ENCODE measurements at regions not wholly inside any gene's neighbourhood (a gene's known extent, or its start where the extent isn't known, plus 50 kb on each side); places are given as distances from the start of the nearest gene placed in this dataset.

DNA sequence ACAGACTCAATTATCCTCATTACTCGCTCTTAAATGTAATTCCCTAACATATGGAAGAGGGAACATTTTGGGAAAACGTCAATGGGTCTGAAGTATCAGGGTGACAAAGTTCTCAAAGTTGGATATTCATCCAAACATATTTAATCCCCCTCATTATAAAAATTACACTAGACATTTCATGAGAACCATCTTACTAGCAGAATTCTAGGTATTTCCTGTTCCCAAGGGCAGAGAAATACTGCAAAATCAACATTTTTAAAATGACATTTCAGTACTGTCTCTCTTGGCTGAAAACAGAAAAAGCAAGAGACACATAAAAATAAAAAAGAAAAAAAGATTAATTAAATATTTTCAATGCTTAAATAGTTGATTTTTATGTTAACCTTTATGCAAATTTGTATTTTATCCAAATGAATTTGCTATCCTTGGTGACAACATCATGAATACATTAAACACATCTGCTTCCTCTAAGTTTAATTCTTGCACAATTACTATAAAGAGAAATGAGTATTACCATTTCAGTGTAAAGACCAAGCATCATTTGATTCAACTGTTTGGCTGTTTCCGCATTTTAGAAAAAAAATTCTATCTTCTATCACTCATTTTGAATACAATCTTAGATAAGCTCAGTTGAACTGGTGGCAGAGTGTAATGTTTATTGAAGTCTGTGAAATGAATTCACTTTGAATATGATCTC lies 114.8 kb upstream of the COL8A1 start:
- no peaks in the 10 kb centered on the region for H3K36me3 Mint-ChIP-seq (ENCODE audit: low read depth, unreplicated experiment)
- DNase-seq (ENCODE audit: low spot score): no peak
- no peak overlapping the region for H3K4me3 Mint-ChIP-seq (ENCODE audit: unreplicated experiment)
- H3K4me1 Mint-ChIP-seq (ENCODE audit: unreplicated experiment): peaks cover 6% of the 10 kb centered on the region
- H3K9me3 Mint-ChIP-seq (ENCODE audit: unreplicated experiment): no peaks in the 10 kb centered on the region
- peaks cover 1% of the 10 kb centered on the region for H3K27me3 Mint-ChIP-seq (ENCODE audit: unreplicated experiment)
- H3K27ac Mint-ChIP-seq (ENCODE audit: unreplicated experiment): no peak overlapping the region
- TF ChIP-seq, protein P1, sequence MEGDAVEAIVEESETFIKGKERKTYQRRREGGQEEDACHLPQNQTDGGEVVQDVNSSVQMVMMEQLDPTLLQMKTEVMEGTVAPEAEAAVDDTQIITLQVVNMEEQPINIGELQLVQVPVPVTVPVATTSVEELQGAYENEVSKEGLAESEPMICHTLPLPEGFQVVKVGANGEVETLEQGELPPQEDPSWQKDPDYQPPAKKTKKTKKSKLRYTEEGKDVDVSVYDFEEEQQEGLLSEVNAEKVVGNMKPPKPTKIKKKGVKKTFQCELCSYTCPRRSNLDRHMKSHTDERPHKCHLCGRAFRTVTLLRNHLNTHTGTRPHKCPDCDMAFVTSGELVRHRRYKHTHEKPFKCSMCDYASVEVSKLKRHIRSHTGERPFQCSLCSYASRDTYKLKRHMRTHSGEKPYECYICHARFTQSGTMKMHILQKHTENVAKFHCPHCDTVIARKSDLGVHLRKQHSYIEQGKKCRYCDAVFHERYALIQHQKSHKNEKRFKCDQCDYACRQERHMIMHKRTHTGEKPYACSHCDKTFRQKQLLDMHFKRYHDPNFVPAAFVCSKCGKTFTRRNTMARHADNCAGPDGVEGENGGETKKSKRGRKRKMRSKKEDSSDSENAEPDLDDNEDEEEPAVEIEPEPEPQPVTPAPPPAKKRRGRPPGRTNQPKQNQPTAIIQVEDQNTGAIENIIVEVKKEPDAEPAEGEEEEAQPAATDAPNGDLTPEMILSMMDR (IDR thresholded peaks at IDR 0.05; ENCODE audit: unreplicated experiment): no peak

DNA sequence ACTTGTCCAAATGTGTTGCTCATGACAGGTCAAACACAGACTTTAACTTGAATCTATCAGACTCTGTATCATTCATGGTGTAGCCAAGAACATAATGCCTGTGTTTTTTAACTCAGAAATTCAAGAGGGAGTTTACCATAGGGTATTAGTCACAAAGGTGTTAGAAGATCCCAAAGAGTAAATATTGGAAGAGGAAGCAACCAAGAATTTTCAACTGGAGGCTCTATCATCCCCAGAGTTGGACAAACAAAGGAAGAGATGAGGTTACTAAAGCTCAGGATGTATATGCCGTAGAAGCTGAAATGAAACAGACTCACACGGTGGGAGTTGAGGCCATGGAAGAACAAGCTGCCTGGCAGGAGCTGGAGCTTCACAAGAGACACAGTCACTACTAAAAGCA lies 116.2 kb upstream of the COL8A1 start:
- Mint-ChIP-seq H3K27me3 (ENCODE audit: unreplicated experiment) (peaks cover 1% of the 10 kb centered on the region), H3K4me3 (ENCODE audit: unreplicated experiment) (no peak overlapping the region), H3K36me3 (ENCODE audit: low read depth, unreplicated experiment) (no peaks in the 10 kb centered on the region), H3K27ac (ENCODE audit: unreplicated experiment) (no peak overlapping the region), H3K4me1 (ENCODE audit: unreplicated experiment) (peaks cover 6% of the 10 kb centered on the region), H3K9me3 (ENCODE audit: unreplicated experiment) (no peaks in the 10 kb centered on the region)
- TF ChIP-seq, protein P1 (IDR thresholded peaks at IDR 0.05; ENCODE audit: unreplicated experiment): no peak
- no peak for DNase-seq (ENCODE audit: low spot score)

DNA sequence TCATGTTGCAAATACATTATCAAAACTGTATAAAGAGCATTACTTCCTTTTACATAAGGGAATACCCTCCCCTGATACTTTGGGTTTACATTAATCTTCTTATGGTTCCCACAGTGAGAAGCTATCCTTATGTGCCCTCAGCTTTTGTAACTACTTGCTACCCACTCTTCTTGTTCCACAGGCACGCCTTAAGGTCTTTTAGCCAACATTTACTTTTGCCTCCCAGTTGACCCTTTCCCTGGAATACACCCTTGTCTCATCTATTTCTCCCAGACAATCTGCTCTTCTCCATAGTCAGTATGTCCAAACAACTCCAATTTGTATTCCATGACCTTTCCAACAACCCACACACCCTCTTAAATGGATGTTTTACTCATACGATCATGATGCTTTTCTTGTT lies 116.8 kb upstream of the COL8A1 start:
- Mint-ChIP-seq H3K27me3 (ENCODE audit: unreplicated experiment) (peaks cover 1% of the 10 kb centered on the region), H3K27ac (ENCODE audit: unreplicated experiment) (no peak overlapping the region), H3K4me1 (ENCODE audit: unreplicated experiment) (peaks cover 6% of the 10 kb centered on the region), H3K9me3 (ENCODE audit: unreplicated experiment) (no peaks in the 10 kb centered on the region), H3K36me3 (ENCODE audit: low read depth, unreplicated experiment) (no peaks in the 10 kb centered on the region), H3K4me3 (ENCODE audit: unreplicated experiment) (no peak overlapping the region)
- DNase-seq (ENCODE audit: low spot score): no peak
- TF ChIP-seq, protein P1 (IDR thresholded peaks at IDR 0.05; ENCODE audit: unreplicated experiment): no peak

DNA sequence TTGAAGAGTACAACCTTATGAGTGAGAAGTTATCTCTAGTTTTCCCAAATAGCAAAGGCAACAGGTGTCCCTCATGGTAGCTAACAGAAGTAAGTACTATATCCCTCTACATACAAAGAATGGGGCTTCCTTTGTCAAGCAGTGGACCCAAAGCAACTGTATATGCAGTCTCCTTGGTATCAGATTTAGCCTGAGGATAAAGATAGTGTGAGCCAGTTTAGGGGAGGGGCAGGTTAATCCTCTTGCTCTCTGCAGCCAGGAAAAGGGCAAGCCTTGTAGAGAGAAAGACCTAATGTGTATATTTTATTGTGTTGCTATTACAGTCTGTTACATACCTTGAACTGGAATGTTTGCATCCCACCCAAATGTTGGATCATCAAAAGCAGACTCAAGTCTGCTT lies 117.9 kb upstream of the COL8A1 start:
- Mint-ChIP-seq H3K36me3 (ENCODE audit: low read depth, unreplicated experiment) (no peaks in the 10 kb centered on the region), H3K4me3 (ENCODE audit: unreplicated experiment) (no peak overlapping the region), H3K4me1 (ENCODE audit: unreplicated experiment) (peaks cover 6% of the 10 kb centered on the region), H3K9me3 (ENCODE audit: unreplicated experiment) (no peaks in the 10 kb centered on the region), H3K27ac (ENCODE audit: unreplicated experiment) (no peak overlapping the region), H3K27me3 (ENCODE audit: unreplicated experiment) (peaks cover 1% of the 10 kb centered on the region)
- TF ChIP-seq, protein P1 (IDR thresholded peaks at IDR 0.05; ENCODE audit: unreplicated experiment): no peak
- DNase-seq (ENCODE audit: low spot score): no peak

DNA sequence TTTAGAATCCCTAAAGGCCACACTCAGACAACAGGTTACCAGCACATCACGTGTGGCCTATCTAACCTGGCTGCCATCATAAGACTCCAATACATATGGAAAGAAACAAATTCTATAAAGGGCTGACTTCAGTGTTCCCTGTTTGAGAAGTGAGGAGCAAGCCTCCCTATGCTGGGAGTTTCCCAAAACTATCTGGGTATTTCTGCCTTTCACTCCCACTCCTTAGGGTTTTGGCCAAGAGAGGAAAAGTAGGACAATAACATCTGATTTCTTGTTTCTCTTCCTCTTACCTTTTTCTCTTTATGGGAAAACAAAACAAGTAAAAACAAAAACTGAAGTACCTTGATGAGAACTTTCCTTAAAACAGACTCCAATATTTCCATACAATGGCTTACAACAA lies 121.5 kb upstream of the COL8A1 start:
- Mint-ChIP-seq H3K4me3 (ENCODE audit: unreplicated experiment) (no peak overlapping the region), H3K27ac (ENCODE audit: unreplicated experiment) (no peak overlapping the region), H3K9me3 (ENCODE audit: unreplicated experiment) (no peaks in the 10 kb centered on the region), H3K36me3 (ENCODE audit: low read depth, unreplicated experiment) (no peaks in the 10 kb centered on the region), H3K27me3 (ENCODE audit: unreplicated experiment) (no peaks in the 10 kb centered on the region), H3K4me1 (ENCODE audit: unreplicated experiment) (peaks cover 6% of the 10 kb centered on the region)
- DNase-seq (ENCODE audit: low spot score): no peak
- TF ChIP-seq, protein P1 (IDR thresholded peaks at IDR 0.05; ENCODE audit: unreplicated experiment): no peak

Measured in endothelial cell (in vitro differentiated cells).